COLO829 (cell line): ENCODE measurements at regions not wholly inside any gene's neighbourhood (a gene's known extent, or its start where the extent isn't known, plus 50 kb on each side); places are given as distances from the start of the nearest gene placed in this dataset.

ENCODE experiments used
- DNase-seq: peaks from one replicate; pipeline ENCODE4 v3.0.0; 2012; ENCODE audit warnings: low spot score

DNA sequence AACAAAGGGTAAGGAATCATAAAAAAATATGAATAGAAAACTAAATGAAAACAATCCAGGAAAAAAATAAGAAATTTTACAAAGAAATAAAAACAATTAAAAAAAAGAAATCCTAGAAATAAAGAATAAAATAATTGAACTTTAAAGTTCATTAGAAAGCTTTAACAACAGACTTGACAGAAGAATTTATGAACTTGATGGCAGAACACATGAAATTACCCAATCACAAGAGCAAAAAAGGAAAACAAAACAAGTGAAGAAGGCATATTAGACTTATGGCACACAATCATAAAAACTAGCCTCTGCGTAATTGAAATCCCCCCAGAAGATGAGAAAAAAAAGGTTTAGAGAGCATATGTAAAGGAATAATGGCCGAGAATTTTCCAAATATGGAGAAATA lies 802.5 kb upstream of the B3GALT2 start:
- DNase-seq: no peak

DNA sequence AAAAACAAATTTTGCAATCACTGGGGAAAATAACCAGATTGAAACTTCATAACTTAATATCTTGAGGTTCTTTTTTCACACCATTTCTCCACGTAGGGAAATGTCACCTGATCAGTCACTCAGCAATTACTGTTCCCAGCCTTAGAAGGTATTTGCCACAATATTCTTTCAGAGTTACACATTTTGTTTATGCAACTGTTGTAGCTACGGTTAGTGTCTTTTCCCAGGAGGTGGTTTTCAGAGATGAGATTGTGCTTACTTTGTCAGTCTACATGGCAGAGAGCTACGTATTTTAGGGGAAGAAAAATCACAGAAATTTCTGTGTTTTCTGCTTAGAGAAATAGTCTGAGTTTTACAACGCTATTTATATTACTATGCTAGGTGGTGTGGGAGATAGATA lies 792.8 kb upstream of the B3GALT2 start:
- no peak for DNase-seq

DNA sequence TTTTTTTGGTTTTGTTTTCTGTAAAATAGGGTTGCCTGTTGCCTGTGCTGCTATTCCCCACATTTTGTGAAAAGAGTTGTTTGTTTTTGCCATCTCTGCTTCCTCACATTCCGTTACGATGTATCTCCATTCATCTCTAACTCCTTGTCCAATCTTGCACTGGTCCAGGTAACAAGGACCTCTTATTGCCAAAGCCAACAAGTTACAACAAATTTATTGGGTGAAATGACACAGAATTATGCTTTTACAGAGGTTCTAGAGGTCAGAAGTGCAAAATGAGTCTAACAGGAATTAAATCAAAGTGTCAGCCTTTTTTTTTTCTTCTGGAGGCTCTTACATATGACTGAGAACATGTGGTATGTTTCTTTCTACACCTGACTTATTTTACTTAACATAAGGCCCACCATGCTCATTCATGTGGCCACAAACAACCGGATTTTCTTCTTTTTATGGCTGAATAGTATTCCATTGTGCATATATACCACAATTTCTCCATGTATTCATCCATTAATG lies 787.9 kb upstream of the B3GALT2 start:
- DNase-seq: no peak

GRCh38 chr1:193973428-193973827 lies 787.0 kb upstream of the B3GALT2 start:
- no peak for DNase-seq

- DNase-seq: peak; percentile 47
Measured at GRCh38 chr1:193971595-193971994, 785.2 kb upstream of the B3GALT2 start.

- DNase-seq: no peak
Measured at GRCh38 chr1:193960499-193960898, 774.1 kb upstream of the B3GALT2 start.

DNA sequence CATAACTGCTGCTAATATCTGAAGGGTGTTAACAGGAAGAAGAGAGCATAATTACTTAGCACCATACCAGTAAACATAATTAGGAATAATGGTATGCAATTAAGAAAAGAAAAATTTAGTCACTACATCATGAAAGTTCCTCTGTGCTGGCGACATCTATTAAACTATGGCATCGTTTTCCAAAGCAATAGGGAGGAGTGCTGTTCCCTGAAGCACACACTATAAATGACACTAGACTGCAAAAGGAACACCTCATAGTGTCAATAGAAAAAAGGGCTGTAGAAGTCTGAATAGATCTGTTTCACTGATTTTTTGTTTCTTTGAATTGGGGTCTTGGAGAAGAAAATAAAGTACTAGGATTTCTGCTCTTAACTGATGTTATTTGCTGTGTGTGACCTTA lies 773.6 kb upstream of the B3GALT2 start:
- no peak for DNase-seq

- no peak for DNase-seq
Measured at GRCh38 chr1:193957556-193958095, 771.2 kb upstream of the B3GALT2 start.

DNA sequence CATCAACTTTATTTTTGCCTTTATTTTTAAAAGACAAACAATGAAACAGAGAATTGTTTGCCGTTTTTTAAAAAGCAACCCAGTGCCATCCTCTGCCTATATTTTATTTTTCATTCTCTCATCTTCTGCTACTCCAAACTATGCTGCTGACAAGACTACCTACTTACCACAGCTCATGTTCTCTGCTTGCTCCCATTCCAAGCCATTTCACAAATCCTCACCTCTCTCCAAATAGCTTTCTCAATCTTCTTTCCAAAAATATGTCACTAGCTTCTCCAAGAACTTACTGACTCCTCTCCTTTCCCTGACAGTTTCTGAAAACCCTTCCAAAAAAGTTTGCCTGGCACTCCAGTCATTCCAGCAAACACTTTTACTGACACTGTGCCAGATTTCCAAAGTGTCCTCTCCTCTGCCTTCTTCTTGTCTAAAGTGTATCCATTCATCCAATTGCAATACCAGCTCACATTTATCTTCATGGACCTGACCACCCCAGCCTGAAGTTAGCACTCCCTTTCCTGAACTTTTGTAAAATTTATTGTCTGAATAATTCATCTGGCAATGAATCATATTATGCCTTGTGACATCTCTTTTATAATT lies 766.5 kb upstream of the B3GALT2 start:
- no peak for DNase-seq

- DNase-seq: no peak
Measured at GRCh38 chr1:193951984-193952383, 765.6 kb upstream of the B3GALT2 start.

DNA sequence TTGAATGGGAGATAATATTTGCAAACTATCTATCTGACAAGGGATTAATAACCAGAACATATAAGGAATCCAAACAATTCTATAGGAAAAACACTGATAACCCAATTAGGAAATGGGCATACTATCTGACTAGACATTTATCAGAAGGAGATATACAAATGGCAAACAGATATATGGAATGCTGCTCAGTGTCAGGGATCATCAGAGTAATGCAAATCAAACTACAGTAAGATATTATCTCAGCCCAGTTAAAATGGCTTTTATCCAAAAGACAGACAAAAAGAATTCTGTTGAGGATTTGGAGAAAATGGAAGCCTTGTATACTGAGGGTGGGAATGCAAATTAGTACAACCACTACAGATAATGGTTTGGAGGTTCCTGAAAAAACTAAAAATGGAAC lies 758.0 kb upstream of the B3GALT2 start:
- peak; percentile 13 for DNase-seq

DNA sequence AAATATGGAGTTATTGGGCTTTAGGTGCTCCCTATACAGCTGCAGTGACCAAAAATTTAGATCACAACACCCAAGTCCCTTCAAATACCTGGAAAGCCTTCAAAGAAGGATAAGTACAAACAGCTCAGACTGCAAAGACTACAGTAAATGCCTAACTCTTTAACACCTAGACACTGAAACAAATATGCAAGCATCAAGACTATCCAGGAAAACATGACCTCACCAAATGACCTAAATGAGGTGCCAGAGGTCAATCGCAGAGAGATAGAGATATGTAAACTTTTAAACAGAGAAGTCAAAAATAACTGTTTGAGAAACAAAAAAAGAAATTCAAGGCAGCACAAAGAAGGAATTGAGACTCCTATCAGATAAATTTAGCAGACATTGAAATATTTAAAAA lies 753.8 kb upstream of the B3GALT2 start:
- DNase-seq: no peak

DNA sequence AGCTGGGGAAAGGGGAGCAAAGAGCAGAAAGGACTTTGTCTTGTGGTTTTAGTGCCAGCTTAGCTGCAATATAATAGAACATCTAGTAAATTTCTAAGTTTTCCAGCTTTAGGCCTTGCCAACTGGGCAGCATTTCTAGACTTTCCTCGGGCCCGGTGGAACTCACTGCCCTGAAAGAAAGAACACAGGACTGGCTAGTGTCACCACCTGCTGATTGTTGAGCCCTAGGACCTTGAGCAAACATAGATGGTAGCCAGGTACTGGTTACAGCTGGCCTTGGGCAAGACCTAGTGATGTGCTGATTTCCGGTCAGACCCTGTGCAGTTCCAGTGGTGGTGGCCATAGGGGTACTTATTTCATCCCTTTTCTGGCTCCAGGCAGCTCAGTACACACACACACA lies 753.2 kb upstream of the B3GALT2 start:
- DNase-seq: no peak

GRCh38 chr1:193937308-193937707 lies 750.9 kb upstream of the B3GALT2 start:
- no peak for DNase-seq

DNA sequence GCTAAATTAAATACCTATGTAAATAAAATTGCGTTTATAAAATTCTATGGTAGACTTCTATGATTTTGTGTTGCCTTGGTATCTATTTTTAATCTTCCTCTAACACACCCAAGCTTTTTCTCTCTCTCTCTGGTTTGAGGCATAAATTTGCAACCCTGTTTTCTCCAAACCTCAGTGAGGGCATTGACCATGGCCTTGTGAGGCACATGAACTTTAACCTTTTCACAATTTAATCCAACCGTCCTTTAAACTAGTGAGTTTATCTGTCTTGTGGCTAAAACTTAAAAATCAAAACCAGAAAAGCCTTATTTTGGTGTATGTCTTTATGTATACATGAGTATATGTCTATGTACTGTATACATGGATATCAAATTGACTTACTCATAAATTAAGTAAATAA lies 746.6 kb upstream of the B3GALT2 start:
- no peak for DNase-seq

- no peak for DNase-seq
Measured at GRCh38 chr1:193931356-193931755, 744.9 kb upstream of the B3GALT2 start.

GRCh38 chr1:193929374-193930033 lies 743.1 kb upstream of the B3GALT2 start:
- DNase-seq: no peak

GRCh38 chr1:193927550-193927949 lies 741.1 kb upstream of the B3GALT2 start:
- no peak for DNase-seq

GRCh38 chr1:193926956-193927355 lies 740.5 kb upstream of the B3GALT2 start:
- no peak for DNase-seq

- no peak for DNase-seq
Measured at GRCh38 chr1:193919827-193920226, 733.4 kb upstream of the B3GALT2 start.

DNA sequence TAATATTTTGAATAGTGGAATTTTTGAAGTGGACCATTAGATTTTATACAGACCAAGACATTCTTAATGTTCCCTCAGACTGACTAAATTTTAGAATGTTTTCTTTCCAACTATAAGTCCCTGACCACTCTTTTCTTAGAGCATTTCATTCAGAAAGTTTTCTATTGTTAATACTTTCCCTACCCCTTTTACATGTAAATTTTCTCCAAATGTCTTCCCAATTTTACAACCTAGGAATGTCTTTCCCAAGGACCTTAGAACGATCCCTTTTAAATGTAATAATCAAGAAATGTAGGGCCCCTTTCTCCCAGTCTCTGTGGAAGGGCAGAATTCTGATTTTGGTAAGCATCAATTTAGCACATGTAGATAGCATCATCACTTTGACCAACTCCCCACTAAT lies 730.0 kb upstream of the B3GALT2 start:
- DNase-seq: no peak

DNA sequence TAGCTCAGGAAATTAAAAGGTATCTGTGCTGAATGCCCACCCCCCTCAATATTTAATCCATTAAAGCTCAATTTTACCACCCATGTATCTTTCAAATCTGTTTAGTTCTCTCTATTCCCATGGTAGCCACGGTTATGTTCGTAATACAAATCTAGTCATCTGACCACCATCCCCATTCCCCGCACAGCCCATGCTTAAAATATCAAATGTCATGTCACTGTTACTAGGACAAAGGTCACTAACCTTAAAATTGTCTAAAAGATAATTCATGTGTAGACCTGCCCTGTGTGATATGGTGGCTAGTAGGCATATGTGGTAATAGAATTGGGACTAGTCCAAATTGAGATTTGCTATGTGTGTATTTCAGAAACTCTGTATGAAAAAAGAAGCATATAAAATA lies 728.5 kb upstream of the B3GALT2 start:
- no peak for DNase-seq

GRCh38 chr1:193909406-193910082 lies 723.1 kb upstream of the B3GALT2 start:
- DNase-seq: peak; percentile 19
